ENCODE measurements at regions not wholly inside any gene's neighbourhood (a gene's known extent, or its start where the extent isn't known, plus 50 kb on each side); places are given as distances from the start of the nearest gene placed in this dataset.

- Histone ChIP-seq H3K4me3 (ENCODE audit: low read depth in 1 of 2, low read length in 2 of 2) (no peak overlapping the region), H3K9me3 (ENCODE audit: control insufficient read depth in 1 of 2, low read length in 2 of 2) (no peaks in the 10 kb centered on the region), H3K27ac (ENCODE audit: low read length) (no peak overlapping the region), H3K27me3 (ENCODE audit: low read depth, low read length) (no peaks in the 10 kb centered on the region), H3K36me3 (ENCODE audit: control insufficient read depth in 1 of 2, insufficient read depth in 2 of 2, low read length in 2 of 2) (no peaks in the 10 kb centered on the region), H3K4me1 (ENCODE audit: control insufficient read depth in 1 of 2, insufficient read depth in 2 of 2, low read length in 2 of 2) (no peaks in the 10 kb centered on the region)
Measured at GRCh38 chr5:42032137-42032536, 107.1 kb downstream of the FBXO4 start.

GRCh38 chr5:42035526-42035925, 110.4 kb downstream of the FBXO4 start:
- Histone ChIP-seq H3K4me1 (ENCODE audit: control insufficient read depth in 1 of 2, insufficient read depth in 2 of 2, low read length in 2 of 2) (no peaks in the 10 kb centered on the region), H3K27me3 (ENCODE audit: low read depth, low read length) (no peaks in the 10 kb centered on the region), H3K4me3 (ENCODE audit: low read depth in 1 of 2, low read length in 2 of 2) (no peak overlapping the region), H3K36me3 (ENCODE audit: control insufficient read depth in 1 of 2, insufficient read depth in 2 of 2, low read length in 2 of 2) (no peaks in the 10 kb centered on the region), H3K9me3 (ENCODE audit: control insufficient read depth in 1 of 2, low read length in 2 of 2) (no peaks in the 10 kb centered on the region), H3K27ac (ENCODE audit: low read length) (no peak overlapping the region)

DNA sequence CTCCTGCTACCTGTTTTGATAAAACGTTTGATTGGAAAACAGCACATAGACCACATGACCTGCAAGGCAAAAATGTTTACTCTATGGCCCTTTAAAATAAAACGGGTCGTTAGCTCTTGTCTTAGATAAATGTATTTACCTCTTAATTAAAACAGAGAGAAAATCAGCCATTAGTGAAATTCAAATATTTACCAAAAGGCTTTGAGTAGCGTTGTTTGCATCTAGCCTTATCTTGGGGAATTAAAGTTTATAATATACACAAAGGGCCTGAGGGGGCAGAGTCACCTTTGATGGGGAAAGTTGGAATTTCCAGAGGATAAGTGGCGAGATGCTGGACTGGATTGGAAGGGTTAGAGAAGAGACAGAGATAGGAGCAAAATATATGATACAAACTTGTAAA, 111.3 kb downstream of the FBXO4 start:
- Histone ChIP-seq H3K27ac (ENCODE audit: low read length) (no peak overlapping the region), H3K27me3 (ENCODE audit: low read depth, low read length) (no peaks in the 10 kb centered on the region)

DNA sequence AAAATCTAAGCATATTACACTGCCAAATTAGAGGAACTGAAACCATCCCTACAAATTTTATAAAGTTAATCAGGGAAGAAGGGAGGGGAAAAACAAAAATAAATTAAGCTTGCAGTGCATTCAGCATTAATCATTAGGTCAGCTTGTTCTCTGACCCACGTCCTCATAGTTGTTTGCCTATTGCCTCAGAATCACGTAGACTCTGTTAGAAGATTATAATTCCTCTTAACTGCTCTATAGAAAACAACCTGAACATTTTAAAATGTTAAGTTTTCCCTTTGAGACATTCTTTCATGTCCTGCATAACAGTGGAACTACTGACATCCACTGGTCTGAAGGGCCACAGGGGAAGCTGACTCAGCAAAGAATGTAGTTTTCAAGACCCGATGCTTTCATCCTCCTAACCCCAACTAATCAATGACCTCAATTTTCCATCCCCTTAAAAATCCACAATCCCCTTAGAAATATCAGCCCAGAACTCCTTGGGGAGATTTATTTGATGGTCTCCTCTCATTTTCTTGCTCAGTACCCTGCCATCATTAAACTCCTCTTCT, 112.4 kb downstream of the FBXO4 start:
- H3K27ac ChIP-seq (ENCODE audit: low read length), result no peak overlapping the region
- no peaks in the 10 kb centered on the region for H3K36me3 ChIP-seq (ENCODE audit: control insufficient read depth in 1 of 2, insufficient read depth in 2 of 2, low read length in 2 of 2)
- H3K4me1 ChIP-seq (ENCODE audit: control insufficient read depth in 1 of 2, insufficient read depth in 2 of 2, low read length in 2 of 2), result no peaks in the 10 kb centered on the region
- no peaks in the 10 kb centered on the region for H3K9me3 ChIP-seq (ENCODE audit: control insufficient read depth in 1 of 2, low read length in 2 of 2)
- H3K27me3 ChIP-seq (ENCODE audit: low read depth, low read length), result no peaks in the 10 kb centered on the region
- H3K4me3 ChIP-seq (ENCODE audit: low read depth in 1 of 2, low read length in 2 of 2), result no peak overlapping the region

More for the DNA sequence above, 111.3 kb downstream of the FBXO4 start:
- no peaks in the 10 kb centered on the region for H3K4me1 ChIP-seq (ENCODE audit: control insufficient read depth in 1 of 2, insufficient read depth in 2 of 2, low read length in 2 of 2)
- no peaks in the 10 kb centered on the region for H3K9me3 ChIP-seq (ENCODE audit: control insufficient read depth in 1 of 2, low read length in 2 of 2)
- H3K36me3 ChIP-seq (ENCODE audit: control insufficient read depth in 1 of 2, insufficient read depth in 2 of 2, low read length in 2 of 2), result no peaks in the 10 kb centered on the region
- no peak overlapping the region for H3K4me3 ChIP-seq (ENCODE audit: low read depth in 1 of 2, low read length in 2 of 2)

GRCh38 chr5:42043400-42043799, 118.3 kb downstream of the FBXO4 start:
- Histone ChIP-seq H3K4me1 (ENCODE audit: control insufficient read depth in 1 of 2, insufficient read depth in 2 of 2, low read length in 2 of 2) (no peaks in the 10 kb centered on the region), H3K36me3 (ENCODE audit: control insufficient read depth in 1 of 2, insufficient read depth in 2 of 2, low read length in 2 of 2) (no peaks in the 10 kb centered on the region), H3K27ac (ENCODE audit: low read length) (no peak overlapping the region), H3K4me3 (ENCODE audit: low read depth in 1 of 2, low read length in 2 of 2) (no peak overlapping the region), H3K27me3 (ENCODE audit: low read depth, low read length) (no peaks in the 10 kb centered on the region), H3K9me3 (ENCODE audit: control insufficient read depth in 1 of 2, low read length in 2 of 2) (no peaks in the 10 kb centered on the region)

- Histone ChIP-seq H3K27ac (ENCODE audit: low read length) (no peak overlapping the region), H3K4me1 (ENCODE audit: control insufficient read depth in 1 of 2, insufficient read depth in 2 of 2, low read length in 2 of 2) (no peaks in the 10 kb centered on the region), H3K27me3 (ENCODE audit: low read depth, low read length) (no peaks in the 10 kb centered on the region), H3K36me3 (ENCODE audit: control insufficient read depth in 1 of 2, insufficient read depth in 2 of 2, low read length in 2 of 2) (no peaks in the 10 kb centered on the region), H3K9me3 (ENCODE audit: control insufficient read depth in 1 of 2, low read length in 2 of 2) (no peaks in the 10 kb centered on the region), H3K4me3 (ENCODE audit: low read depth in 1 of 2, low read length in 2 of 2) (no peak overlapping the region)
Measured at GRCh38 chr5:42057254-42057690, 132.2 kb downstream of the FBXO4 start.

DNA sequence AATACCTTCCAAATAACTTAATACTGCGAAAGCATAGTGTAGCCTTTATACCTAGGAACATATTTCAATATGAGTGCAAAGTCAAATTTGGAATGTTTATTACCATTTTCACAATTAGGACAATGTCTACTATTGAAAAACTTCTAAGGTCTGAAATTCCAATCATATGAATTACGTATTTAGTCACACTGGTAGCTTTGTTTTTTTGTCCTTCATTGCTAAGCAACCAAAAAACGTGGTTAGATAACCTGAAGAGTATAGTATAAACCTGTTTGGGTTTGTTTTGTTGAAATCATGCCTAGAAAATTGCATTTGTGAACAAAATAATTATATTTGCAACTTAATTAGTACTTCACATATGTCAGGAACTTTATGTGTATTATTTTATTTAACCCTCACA, 134.2 kb downstream of the FBXO4 start:
- H3K9me3 ChIP-seq (ENCODE audit: control insufficient read depth in 1 of 2, low read length in 2 of 2), result no peaks in the 10 kb centered on the region

DNA sequence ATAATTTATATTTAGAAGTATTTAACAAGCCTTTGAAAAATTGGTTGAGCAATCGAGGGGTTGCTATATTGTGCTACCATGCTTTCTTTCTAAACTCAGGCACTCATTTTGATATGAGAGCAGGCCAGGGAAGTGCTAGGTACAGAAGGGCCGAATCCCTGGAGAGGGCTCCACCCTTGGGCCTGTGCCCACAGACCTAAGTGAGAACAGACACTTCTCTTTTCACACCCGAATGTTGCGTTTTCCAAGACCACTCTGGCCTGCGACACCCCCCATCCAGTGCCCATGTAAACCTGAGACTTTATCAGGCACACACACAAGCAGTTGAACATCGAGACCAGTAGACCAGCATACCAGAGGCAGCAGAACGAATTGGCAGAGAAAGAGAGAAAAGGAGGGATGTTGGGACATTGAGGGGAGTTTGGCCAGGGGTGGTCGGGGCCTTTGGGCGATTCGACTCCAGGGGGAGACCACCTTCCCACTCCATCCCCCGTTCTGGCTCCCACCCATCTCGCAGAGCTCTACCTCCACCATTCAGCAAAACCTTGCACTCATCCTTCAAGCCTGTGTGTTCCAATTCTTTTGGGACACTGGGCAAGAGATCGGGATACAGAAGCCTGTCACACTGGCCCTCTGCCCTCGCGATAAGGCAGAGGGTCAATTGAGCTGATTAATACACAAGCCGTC, 134.8 kb downstream of the FBXO4 start:
- no peaks in the 10 kb centered on the region for H3K27me3 ChIP-seq (ENCODE audit: low read depth, low read length)
- no peak overlapping the region for H3K4me3 ChIP-seq (ENCODE audit: low read depth in 1 of 2, low read length in 2 of 2)
- no peaks in the 10 kb centered on the region for H3K9me3 ChIP-seq (ENCODE audit: control insufficient read depth in 1 of 2, low read length in 2 of 2)
- H3K27ac ChIP-seq (ENCODE audit: low read length), result no peak overlapping the region
- no peaks in the 10 kb centered on the region for H3K36me3 ChIP-seq (ENCODE audit: control insufficient read depth in 1 of 2, insufficient read depth in 2 of 2, low read length in 2 of 2)
- no peaks in the 10 kb centered on the region for H3K4me1 ChIP-seq (ENCODE audit: control insufficient read depth in 1 of 2, insufficient read depth in 2 of 2, low read length in 2 of 2)

More for the DNA sequence above, 134.2 kb downstream of the FBXO4 start:
- no peaks in the 10 kb centered on the region for H3K36me3 ChIP-seq (ENCODE audit: control insufficient read depth in 1 of 2, insufficient read depth in 2 of 2, low read length in 2 of 2)
- no peak overlapping the region for H3K27ac ChIP-seq (ENCODE audit: low read length)
- H3K27me3 ChIP-seq (ENCODE audit: low read depth, low read length), result no peaks in the 10 kb centered on the region
- no peaks in the 10 kb centered on the region for H3K4me1 ChIP-seq (ENCODE audit: control insufficient read depth in 1 of 2, insufficient read depth in 2 of 2, low read length in 2 of 2)
- no peak overlapping the region for H3K4me3 ChIP-seq (ENCODE audit: low read depth in 1 of 2, low read length in 2 of 2)

- H3K4me1 ChIP-seq (ENCODE audit: control insufficient read depth in 1 of 2, insufficient read depth in 2 of 2, low read length in 2 of 2), result no peaks in the 10 kb centered on the region
- H3K36me3 ChIP-seq (ENCODE audit: control insufficient read depth in 1 of 2, insufficient read depth in 2 of 2, low read length in 2 of 2), result no peaks in the 10 kb centered on the region
- H3K27me3 ChIP-seq (ENCODE audit: low read depth, low read length), result no peaks in the 10 kb centered on the region
- H3K27ac ChIP-seq (ENCODE audit: low read length), result no peak overlapping the region
- no peak overlapping the region for H3K4me3 ChIP-seq (ENCODE audit: low read depth in 1 of 2, low read length in 2 of 2)
- H3K9me3 ChIP-seq (ENCODE audit: control insufficient read depth in 1 of 2, low read length in 2 of 2), result no peaks in the 10 kb centered on the region
Measured at GRCh38 chr5:42061121-42061520, 136.0 kb downstream of the FBXO4 start.

DNA sequence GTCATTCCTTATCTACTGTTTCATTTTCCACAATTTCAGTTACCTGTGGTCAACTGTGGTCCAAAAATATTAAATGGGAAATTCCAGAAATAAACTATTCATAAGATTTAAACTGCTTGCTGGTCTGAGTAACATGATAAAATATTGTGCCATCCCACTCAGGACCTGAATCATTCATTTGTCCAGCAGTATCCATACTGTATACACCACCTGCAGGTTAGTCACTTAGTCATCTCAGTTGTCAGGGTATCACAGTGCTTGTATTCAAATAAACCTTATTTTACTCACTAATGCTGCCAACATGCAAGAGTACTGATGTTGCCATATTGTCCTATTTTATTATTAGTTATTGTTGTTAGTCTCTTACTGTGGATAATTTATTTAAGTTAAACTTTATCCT, 139.7 kb downstream of the FBXO4 start:
- Histone ChIP-seq H3K27ac (ENCODE audit: low read length) (no peak overlapping the region), H3K36me3 (ENCODE audit: control insufficient read depth in 1 of 2, insufficient read depth in 2 of 2, low read length in 2 of 2) (no peaks in the 10 kb centered on the region), H3K9me3 (ENCODE audit: control insufficient read depth in 1 of 2, low read length in 2 of 2) (no peaks in the 10 kb centered on the region), H3K4me3 (ENCODE audit: low read depth in 1 of 2, low read length in 2 of 2) (no peak overlapping the region), H3K27me3 (ENCODE audit: low read depth, low read length) (no peaks in the 10 kb centered on the region), H3K4me1 (ENCODE audit: control insufficient read depth in 1 of 2, insufficient read depth in 2 of 2, low read length in 2 of 2) (no peaks in the 10 kb centered on the region)

GRCh38 chr5:42066131-42066530, 141.1 kb downstream of the FBXO4 start:
- Histone ChIP-seq H3K4me3 (ENCODE audit: low read depth in 1 of 2, low read length in 2 of 2) (no peak overlapping the region), H3K4me1 (ENCODE audit: control insufficient read depth in 1 of 2, insufficient read depth in 2 of 2, low read length in 2 of 2) (no peaks in the 10 kb centered on the region), H3K27ac (ENCODE audit: low read length) (no peak overlapping the region), H3K27me3 (ENCODE audit: low read depth, low read length) (no peaks in the 10 kb centered on the region), H3K36me3 (ENCODE audit: control insufficient read depth in 1 of 2, insufficient read depth in 2 of 2, low read length in 2 of 2) (no peaks in the 10 kb centered on the region), H3K9me3 (ENCODE audit: control insufficient read depth in 1 of 2, low read length in 2 of 2) (no peaks in the 10 kb centered on the region)

DNA sequence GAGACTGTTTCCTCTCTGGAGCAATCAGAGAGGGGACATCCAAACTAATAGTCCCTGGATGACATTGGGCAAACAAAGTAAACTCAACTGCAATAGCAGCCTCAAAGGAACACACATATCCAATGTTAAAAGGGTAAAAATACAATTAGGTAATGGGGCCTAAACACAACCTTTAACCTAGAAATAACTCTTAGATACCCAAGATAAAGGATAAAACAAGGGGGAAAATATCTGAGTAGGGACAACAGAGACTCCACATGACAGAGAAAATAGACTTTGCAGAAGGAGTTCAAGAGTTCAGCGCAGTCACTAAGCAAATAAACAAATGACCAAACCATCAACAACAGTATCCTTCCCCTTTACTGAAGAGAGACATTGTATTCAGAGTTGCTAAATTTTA, 149.3 kb downstream of the FBXO4 start:
- H3K9me3 ChIP-seq (ENCODE audit: control insufficient read depth in 1 of 2, low read length in 2 of 2), result peaks cover 0 to 4% of the 10 kb centered on the region in 2 donors
- H3K27me3 ChIP-seq (ENCODE audit: low read depth, low read length), result no peaks in the 10 kb centered on the region
- H3K27ac ChIP-seq (ENCODE audit: low read length), result no peak overlapping the region
- H3K4me1 ChIP-seq (ENCODE audit: control insufficient read depth in 1 of 2, insufficient read depth in 2 of 2, low read length in 2 of 2), result no peaks in the 10 kb centered on the region
- no peaks in the 10 kb centered on the region for H3K36me3 ChIP-seq (ENCODE audit: control insufficient read depth in 1 of 2, insufficient read depth in 2 of 2, low read length in 2 of 2)
- H3K4me3 ChIP-seq (ENCODE audit: low read depth in 1 of 2, low read length in 2 of 2), result no peak overlapping the region
